Sigmoid colon (tissue), 6 donors: ENCODE measurements at regions not wholly inside any gene's neighbourhood (a gene's known extent, or its start where the extent isn't known, plus 50 kb on each side); places are given as distances from the start of the nearest gene placed in this dataset.

Experiments
- DNase-seq: peaks from one replicate; pipeline ENCODE4 v3.0.0-alpha.2; 2019
- H3K27ac ChIP-seq, 4 donors: fragments of 200-600 bp; sonication (generic); one replicate each; pipeline ENCODE4 v1.5.1; 2016 to 2019; ENCODE audit warnings: mild to moderate bottlenecking in 1 of 4
- H3K27me3 ChIP-seq, 3 donors: fragments of 200-600 bp; sonication (generic); one replicate each; pipeline ENCODE4 v1.5.1; 2019; ENCODE audit warnings: mild to moderate bottlenecking in 1 of 3
- H3K36me3 ChIP-seq, 4 donors: fragments of 200-600 bp; sonication (generic); one replicate each; pipeline ENCODE4 v1.5.1; 2016 to 2019
- H3K4me1 ChIP-seq, 4 donors: fragments of 200-600 bp; sonication (generic); one replicate each; pipeline ENCODE4 v1.5.1; 2017 to 2019
- H3K4me3 ChIP-seq, 4 donors: fragments of 200-600 bp; sonication (generic); one replicate each; pipeline ENCODE4 v1.5.1; 2017 to 2019; ENCODE audit warnings: mild to moderate bottlenecking in 2 of 4, moderate library complexity in 1 of 4
- H3K9me3 ChIP-seq, 4 donors: fragments of 200-600 bp in 3 of 4; sonication (generic) in 3 of 4; one replicate each; pipeline versions ENCODE4 v1.5.1 to v1.6.1; 2013 to 2019
- EP300 ChIP-seq, 4 donors: sonication (generic); formaldehyde crosslinking; IDR thresholded peaks; one replicate each; pipeline ENCODE4 v1.6.1; 2017; ENCODE audit warnings: antibody characterized with exemption in 4 of 4
- POLR2A ChIP-seq, 2 donors: fragments of 450-650 bp; IDR thresholded peaks; one replicate each; pipeline ENCODE4 v1.6.1; 2016; ENCODE audit warnings: antibody characterized with exemption in 2 of 2, mild to moderate bottlenecking in 2 of 2, moderate library complexity in 2 of 2
- POLR2AphosphoS5 ChIP-seq, 4 donors: sonication (generic); formaldehyde crosslinking; IDR thresholded peaks; one replicate each; pipeline ENCODE4 v1.6.1; 2017; ENCODE audit warnings: antibody characterized with exemption in 4 of 4
- WGBS, 2 donors: extraction: QIAGEN DNeasy Blood & Tissue Kit; methylation state at CpG; one replicate each; pipeline ENCODE4 v1.1.7; 2013; 5-methylcytosine and 5-hydroxymethylcytosine counted together
- intact Hi-C: fragments of 100-400 bp; cut with DNase I; formaldehyde crosslinking; loops from one replicate; pipeline ENCODE4 v1.15.1; 2023
- TF ChIP-seq, protein P1 (sequence below), 4 experiments: fragments of 450-650 bp in 3 of 4; fragments of 200-600 bp in 1 of 4; IDR thresholded peaks; one replicate each; pipeline ENCODE4 v1.5.1; 2016 to 2019; ENCODE audit warnings: antibody characterized with exemption in 4 of 4, mild to moderate bottlenecking in 3 of 4, moderate library complexity in 2 of 4
- donor health status: healthy with polysubstance abuse.
- donor health status: healthy.

DNA sequence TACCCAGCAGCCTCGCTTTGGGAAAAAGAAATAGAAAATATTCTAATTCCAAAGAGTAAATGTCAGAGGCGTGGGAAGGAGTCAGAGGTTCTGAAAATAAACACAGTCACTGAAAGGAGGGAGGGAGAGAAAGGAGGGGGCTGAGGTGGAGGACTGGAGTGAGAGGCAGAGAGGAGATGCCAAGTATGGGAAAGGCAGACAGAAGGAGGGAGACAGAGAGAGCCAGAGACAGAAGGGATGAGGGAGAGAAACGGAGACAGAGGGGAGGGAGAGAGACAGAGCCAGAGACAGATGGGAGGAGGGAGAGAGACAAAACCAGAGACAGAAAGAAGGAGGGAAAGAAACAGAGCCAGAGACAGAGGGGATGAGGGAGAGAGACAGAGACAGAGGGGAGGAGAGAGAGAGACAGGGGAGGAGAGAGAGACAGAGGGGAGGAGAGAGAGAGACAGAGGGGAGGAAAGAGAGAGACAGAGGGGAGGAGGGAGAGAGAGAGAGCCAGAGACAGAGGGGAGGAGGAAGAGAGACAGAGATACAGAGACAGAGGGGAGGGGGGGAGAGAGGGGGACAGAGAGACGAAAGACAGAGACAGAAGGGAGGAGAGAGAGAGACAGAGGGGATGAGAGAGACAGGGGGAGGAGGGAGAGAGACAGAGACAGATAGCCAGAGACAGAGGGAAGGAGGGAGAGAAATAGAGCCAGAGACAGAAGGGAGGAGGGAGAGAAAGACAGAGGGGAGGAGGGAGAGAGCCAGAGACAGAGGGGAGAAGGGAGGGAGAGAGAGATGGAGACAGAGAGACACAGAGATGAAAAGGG is 525.5 kb downstream of the MATN1 start:
- TF ChIP-seq POLR2AphosphoS5 (IDR thresholded peaks at IDR 0.05) (no peak), EP300 (IDR thresholded peaks at IDR 0.05) (no peak), POLR2A (IDR thresholded peaks at IDR 0.05) (no peak)
- TF ChIP-seq, protein P1, sequence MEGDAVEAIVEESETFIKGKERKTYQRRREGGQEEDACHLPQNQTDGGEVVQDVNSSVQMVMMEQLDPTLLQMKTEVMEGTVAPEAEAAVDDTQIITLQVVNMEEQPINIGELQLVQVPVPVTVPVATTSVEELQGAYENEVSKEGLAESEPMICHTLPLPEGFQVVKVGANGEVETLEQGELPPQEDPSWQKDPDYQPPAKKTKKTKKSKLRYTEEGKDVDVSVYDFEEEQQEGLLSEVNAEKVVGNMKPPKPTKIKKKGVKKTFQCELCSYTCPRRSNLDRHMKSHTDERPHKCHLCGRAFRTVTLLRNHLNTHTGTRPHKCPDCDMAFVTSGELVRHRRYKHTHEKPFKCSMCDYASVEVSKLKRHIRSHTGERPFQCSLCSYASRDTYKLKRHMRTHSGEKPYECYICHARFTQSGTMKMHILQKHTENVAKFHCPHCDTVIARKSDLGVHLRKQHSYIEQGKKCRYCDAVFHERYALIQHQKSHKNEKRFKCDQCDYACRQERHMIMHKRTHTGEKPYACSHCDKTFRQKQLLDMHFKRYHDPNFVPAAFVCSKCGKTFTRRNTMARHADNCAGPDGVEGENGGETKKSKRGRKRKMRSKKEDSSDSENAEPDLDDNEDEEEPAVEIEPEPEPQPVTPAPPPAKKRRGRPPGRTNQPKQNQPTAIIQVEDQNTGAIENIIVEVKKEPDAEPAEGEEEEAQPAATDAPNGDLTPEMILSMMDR (IDR thresholded peaks at IDR 0.05), result no peak
- intact Hi-C loops, result no loop called here
- H3K27ac ChIP-seq, result peak overlapping the region in 1 of 4 donors; percentile 32
- no peaks in the 10 kb centered on the region for H3K36me3 ChIP-seq
- DNase-seq, result no peak
- H3K9me3 ChIP-seq, result no peaks in the 10 kb centered on the region
- 32 to 49% methylated on average over 4 of the region's 4 CpGs for WGBS, 2 donors
- no peak overlapping the region for H3K4me3 ChIP-seq
- no peaks in the 10 kb centered on the region for H3K27me3 ChIP-seq
- H3K4me1 ChIP-seq, result peaks cover 0 to 16% (median 12%) of the 10 kb centered on the region in 4 donors

DNA sequence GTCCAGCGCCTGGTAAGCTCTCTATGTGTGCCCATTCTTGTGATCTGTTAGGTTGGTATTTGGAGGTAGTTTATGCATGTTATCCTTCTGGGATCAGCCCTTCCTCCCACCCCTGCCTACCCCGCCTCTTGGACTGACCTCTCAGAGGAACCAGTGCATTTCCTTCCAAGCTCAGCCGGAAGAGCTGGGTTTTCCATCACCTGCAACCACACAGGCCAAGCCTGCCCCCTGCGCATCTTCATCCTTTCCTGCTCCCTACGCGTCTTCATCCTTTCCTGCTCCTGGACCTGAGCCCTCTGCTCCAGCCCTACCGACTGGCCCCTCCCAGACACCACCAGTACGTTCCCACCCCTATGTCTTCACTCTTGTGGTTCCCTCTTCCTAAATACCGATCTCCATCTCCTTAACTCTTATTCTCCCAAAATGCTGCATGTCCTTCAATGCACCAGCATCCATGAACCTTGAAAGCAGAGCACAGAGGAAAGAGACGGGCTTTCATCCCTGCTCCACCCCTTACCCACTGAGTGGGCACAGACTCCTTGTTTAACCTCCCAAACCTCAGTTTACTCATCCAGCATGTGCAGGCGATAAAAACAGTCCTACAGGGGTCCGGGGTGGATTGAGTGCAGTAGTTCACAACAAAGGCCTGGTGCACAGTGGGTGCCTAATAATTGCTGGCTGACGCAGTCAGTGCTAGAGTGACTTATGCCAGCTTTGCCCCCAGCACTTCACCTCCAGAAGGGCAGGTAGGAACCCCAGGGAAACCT is 526.3 kb downstream of the MATN1 start:
- intact Hi-C loops, result no loop called here
- no peaks in the 10 kb centered on the region for H3K36me3 ChIP-seq
- H3K27me3 ChIP-seq, result no peaks in the 10 kb centered on the region
- peaks cover 0 to 16% (median 12%) of the 10 kb centered on the region in 4 donors for H3K4me1 ChIP-seq
- TF ChIP-seq POLR2AphosphoS5 (IDR thresholded peaks at IDR 0.05), result no peak
- TF ChIP-seq POLR2A (IDR thresholded peaks at IDR 0.05), result no peak
- no peak for TF ChIP-seq EP300 (IDR thresholded peaks at IDR 0.05)
- TF ChIP-seq, protein P1 (IDR thresholded peaks at IDR 0.05), result no peak
- H3K27ac ChIP-seq, result peak overlapping the region in 1 of 4 donors; percentile 32
- 49 to 60% methylated on average over 13 of the region's 13 CpGs for whole genome bisulfite sequencing, 2 donors
- H3K4me3 ChIP-seq, result no peak overlapping the region
- DNase-seq, result no peak
- no peaks in the 10 kb centered on the region for H3K9me3 ChIP-seq

DNA sequence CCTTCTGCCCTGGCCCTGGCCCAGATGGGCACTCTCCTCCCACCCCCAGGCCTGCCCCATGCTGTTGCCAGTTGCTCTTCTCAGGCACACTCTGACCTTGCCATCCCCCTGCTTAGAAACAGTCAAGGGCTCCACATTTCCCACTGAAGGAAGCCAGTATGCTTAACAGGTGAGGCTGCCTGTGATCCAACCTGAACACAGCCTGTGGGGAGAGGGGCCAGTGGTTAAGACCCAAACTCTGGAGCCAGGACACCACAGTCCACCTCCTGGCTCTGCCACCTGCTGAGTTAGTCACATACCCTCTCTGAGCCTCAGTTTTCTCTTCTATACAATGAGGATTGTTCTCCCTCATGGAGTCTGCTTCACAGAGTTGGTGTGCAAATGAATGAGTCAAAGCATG is 526.9 kb downstream of the MATN1 start:
- Histone ChIP-seq H3K27ac (no peak overlapping the region), H3K36me3 (no peaks in the 10 kb centered on the region), H3K4me1 (peaks cover 0 to 16% (median 12%) of the 10 kb centered on the region in 4 donors), H3K9me3 (no peaks in the 10 kb centered on the region), H3K27me3 (no peaks in the 10 kb centered on the region), H3K4me3 (no peak overlapping the region)
- intact Hi-C loops, result no loop called here
- DNase-seq, result no peak
- no peak for TF ChIP-seq EP300 (IDR thresholded peaks at IDR 0.05)
- no peak for TF ChIP-seq POLR2AphosphoS5 (IDR thresholded peaks at IDR 0.05)
- no peak for TF ChIP-seq POLR2A (IDR thresholded peaks at IDR 0.05)
- TF ChIP-seq, protein P1 (IDR thresholded peaks at IDR 0.05), result no peak

DNA sequence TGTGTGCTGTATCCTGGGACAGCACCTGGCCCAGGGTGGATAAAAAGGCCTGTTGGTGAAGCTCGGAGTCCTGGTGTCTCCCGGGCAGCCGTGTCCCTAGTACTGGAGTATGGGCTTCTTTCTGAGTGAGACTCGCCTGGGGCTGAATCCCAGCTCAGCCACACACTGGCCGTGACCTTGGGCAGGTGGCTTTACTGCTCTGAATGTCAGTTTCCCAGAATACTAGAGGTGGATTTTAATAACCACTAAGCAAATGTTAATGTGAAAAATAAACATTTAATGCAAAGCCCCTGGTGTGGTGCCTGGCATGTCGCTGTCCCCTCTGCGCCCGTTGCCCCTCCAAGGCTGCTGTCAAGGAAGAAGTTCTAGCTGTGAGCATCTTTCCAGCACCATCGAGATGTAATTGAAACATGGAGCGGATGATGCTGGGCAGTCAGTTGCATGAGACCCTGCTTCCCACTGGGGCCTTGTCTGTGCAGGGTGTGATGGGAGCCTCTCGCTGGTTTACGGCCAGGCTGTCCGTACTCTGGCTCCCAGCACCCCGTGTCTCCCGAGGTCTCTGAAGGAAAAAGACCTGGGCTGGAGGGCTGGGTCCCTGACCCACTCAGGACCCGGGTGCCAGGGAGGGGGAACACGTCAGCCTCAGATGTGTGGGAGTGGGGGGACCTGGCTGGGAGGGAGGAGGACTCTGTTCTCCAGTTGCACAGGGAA is 527.8 kb downstream of the MATN1 start:
- Histone ChIP-seq H3K27ac (no peak overlapping the region), H3K4me3 (no peak overlapping the region), H3K4me1 (peaks cover 0 to 21% (median 15%) of the 10 kb centered on the region in 4 donors), H3K36me3 (no peaks in the 10 kb centered on the region), H3K27me3 (no peaks in the 10 kb centered on the region), H3K9me3 (no peaks in the 10 kb centered on the region)
- no peak for DNase-seq
- TF ChIP-seq, protein P1 (IDR thresholded peaks at IDR 0.05), result no peak
- TF ChIP-seq POLR2AphosphoS5 (IDR thresholded peaks at IDR 0.05), result no peak
- no peak for TF ChIP-seq EP300 (IDR thresholded peaks at IDR 0.05)
- TF ChIP-seq POLR2A (IDR thresholded peaks at IDR 0.05), result no peak
- WGBS, 2 donors, result 71 to 86% methylated on average over 17 of the region's 17 CpGs
- intact Hi-C loops, result no loop called here
